H1 (cell line): ENCODE measurements at regions not wholly inside any gene's neighbourhood (a gene's known extent, or its start where the extent isn't known, plus 50 kb on each side); places are given as distances from the start of the nearest gene placed in this dataset.
A peak's percentile ranks its signal among the peaks of the same experiment; 100 is the strongest.

Experiments
- CTCF ChIA-PET: fragments of 300-600 bp; sonication (Branson Sonifier 250); formaldehyde crosslinking; loops from one replicate; lab custom pipeline; 2021; ENCODE audit not compliant: partially characterized antibody; lab: Charles Lee
- POLR2A ChIA-PET: fragments of 300-600 bp; sonication (Branson Sonifier 250); formaldehyde crosslinking; loops from one replicate; lab custom pipeline; 2021; ENCODE audit warnings: inconsistent platforms; ENCODE audit not compliant: partially characterized antibody; lab: Charles Lee
- DNase-seq, 2 experiments: peaks; one replicate each; pipeline versions ENCODE4 v3.0.0 to v3.0.0-alpha.2; 2010 to 2022; ENCODE audit warnings: low spot score in 2 of 2, low read depth in 1 of 2, mixed read lengths in 1 of 2
- FAIRE-seq: peaks from 2 replicates; lab custom pipeline; 2011; peaks lifted over from hg19 to GRCh38; lab: Jason Lieb, UNC
- H2AFZ ChIP-seq: 2 replicates; pipeline ENCODE4 v1.8.1; 2012; ENCODE audit warnings: low read length, inconsistent platforms
- H2AK5ac ChIP-seq: 2 replicates; pipeline ENCODE4 v1.6.1; 2013; ENCODE audit warnings: low read depth, low read length
- H2BK120ac ChIP-seq: replicated peaks from 2 replicates; pipeline ENCODE3; 2013; ENCODE audit warnings: low read depth, low read length, inconsistent platforms
- H2BK12ac ChIP-seq: 2 replicates; pipeline ENCODE4 v1.6.1; 2013; ENCODE audit warnings: low read depth, low read length
- H2BK15ac ChIP-seq: 2 replicates; pipeline ENCODE4 v1.6.1; 2013; ENCODE audit warnings: low read length
- H2BK20ac ChIP-seq: 2 replicates; pipeline ENCODE4 v1.6.1; 2013; ENCODE audit warnings: low read length
- H2BK5ac ChIP-seq: 2 replicates; pipeline ENCODE4 v1.6.1; 2013; ENCODE audit warnings: low read depth, low read length
- H3K14ac ChIP-seq: 2 replicates; pipeline ENCODE4 v1.6.1; 2013; ENCODE audit warnings: inconsistent platforms; ENCODE audit not compliant: insufficient read length
- H3K18ac ChIP-seq: 2 replicates; pipeline ENCODE4 v1.6.1; 2013; ENCODE audit warnings: low read length; ENCODE audit errors: extremely low read depth
- H3K23ac ChIP-seq: 2 replicates; pipeline ENCODE4 v1.6.1; 2013; ENCODE audit warnings: inconsistent platforms; ENCODE audit not compliant: insufficient read length
- H3K23me2 ChIP-seq: 2 replicates; pipeline ENCODE4 v1.6.1; 2013; ENCODE audit warnings: low read depth, low read length
- H3K27ac ChIP-seq: 2 replicates; pipeline ENCODE4 v1.6.1; 2011; ENCODE audit warnings: low read depth, low read length, inconsistent platforms
- H3K27me3 ChIP-seq, 4 experiments: replicated peaks in 1 of 4; 1 replicate in 1 of 4; 2 replicates in 3 of 4; pipeline versions ENCODE4 v1.6.1 to v1.8.1; 2011 to 2013; ENCODE audit warnings: low read length in 3 of 4, mild to moderate bottlenecking in 3 of 4, inconsistent platforms in 2 of 4, mixed read lengths in 2 of 4, moderate library complexity in 1 of 4; ENCODE audit not compliant: control insufficient read depth in 3 of 4, insufficient read depth in 3 of 4; ENCODE audit errors: extremely low read depth in 1 of 4
- H3K36me3 ChIP-seq, 4 experiments: 2 replicates each; pipeline versions ENCODE4 v1.6.1 to v1.8.1; 2011 to 2013; ENCODE audit warnings: mild to moderate bottlenecking in 4 of 4, low read length in 3 of 4, moderate library complexity in 2 of 4, control low read depth in 1 of 4, inconsistent platforms in 1 of 4; ENCODE audit not compliant: insufficient read depth in 4 of 4, control insufficient read depth in 2 of 4
- H3K4ac ChIP-seq: replicated peaks from 2 replicates; pipeline ENCODE3; 2013; ENCODE audit warnings: low read length, low read depth, mixed read lengths, inconsistent platforms; ENCODE audit not compliant: insufficient read length
- H3K4me1 ChIP-seq, 4 experiments: replicated peaks in 1 of 4; 1 replicate in 1 of 4; 2 replicates in 3 of 4; pipeline versions ENCODE4 v1.6.1 to v1.8.1; 2011 to 2013; ENCODE audit warnings: low read length in 3 of 4, inconsistent platforms in 2 of 4, mixed read lengths in 1 of 4; ENCODE audit not compliant: insufficient read depth in 4 of 4, control insufficient read depth in 3 of 4
- H3K4me2 ChIP-seq, 2 experiments: 2 replicates each; pipeline versions ENCODE4 v1.6.1 to v1.8.1; 2011 to 2013; ENCODE audit warnings: low read depth in 2 of 2, low read length in 2 of 2, control low read depth in 1 of 2, inconsistent platforms in 1 of 2, mild to moderate bottlenecking in 1 of 2; ENCODE audit not compliant: insufficient read depth in 1 of 2
- H3K4me3 ChIP-seq, 4 experiments: fragments of 200-600, 300-600 bp in 1 of 4; sonication (generic), shearing (Covaris generic), sonication (Bioruptor Twin) in 1 of 4; 2 replicates each; pipeline versions ENCODE4 v1.5.1 to v1.8.1; 2011 to 2016; ENCODE audit warnings: low read length in 4 of 4, low read depth in 3 of 4, control low read depth in 2 of 4, inconsistent platforms in 2 of 4, mild to moderate bottlenecking in 2 of 4, mixed read lengths in 1 of 4, moderate library complexity in 1 of 4; ENCODE audit not compliant: insufficient read depth in 2 of 4; ENCODE audit errors: extremely low read depth in 1 of 4
- H3K56ac ChIP-seq: replicated peaks from 2 replicates; pipeline ENCODE3; 2013; ENCODE audit warnings: low read depth, mild to moderate bottlenecking, mixed read lengths, low read length, inconsistent platforms; ENCODE audit not compliant: insufficient read length
- H3K79me1 ChIP-seq: 2 replicates; pipeline ENCODE4 v1.6.1; 2013; ENCODE audit warnings: low read depth, low read length, control low read depth
- H3K79me2 ChIP-seq, 2 experiments: 2 replicates each; pipeline versions ENCODE4 v1.6.1 to v1.8.1; 2012 to 2013; ENCODE audit warnings: low read length in 2 of 2, mild to moderate bottlenecking in 2 of 2, inconsistent platforms in 1 of 2; ENCODE audit not compliant: insufficient read depth in 2 of 2, control insufficient read depth in 1 of 2
- H3K9ac ChIP-seq, 4 experiments: replicated peaks in 1 of 4; 1 replicate in 1 of 4; 2 replicates in 3 of 4; pipeline versions ENCODE4 v1.6.1 to v1.8.1; 2011 to 2013; ENCODE audit warnings: low read depth in 3 of 4, low read length in 3 of 4, control low read depth in 2 of 4, mild to moderate bottlenecking in 2 of 4, moderate library complexity in 2 of 4, inconsistent platforms in 1 of 4; ENCODE audit errors: extremely low read depth in 1 of 4
- H3K9me3 ChIP-seq, 2 experiments: 2 replicates each; pipeline versions ENCODE4 v1.6.1 to v1.8.1; 2012 to 2013; ENCODE audit warnings: mild to moderate bottlenecking in 2 of 2, moderate library complexity in 2 of 2, control low read depth in 1 of 2, inconsistent platforms in 1 of 2, low read depth in 1 of 2, low read length in 1 of 2, mixed read lengths in 1 of 2; ENCODE audit not compliant: insufficient read depth in 2 of 2
- H4K20me1 ChIP-seq, 2 experiments: replicated peaks in 1 of 2; 2 replicates each; pipeline versions ENCODE3 to v1.8.1; 2011 to 2013; ENCODE audit warnings: inconsistent platforms in 2 of 2, low read length in 2 of 2, mild to moderate bottlenecking in 1 of 2; ENCODE audit not compliant: insufficient read depth in 2 of 2, control insufficient read depth in 1 of 2
- H4K5ac ChIP-seq: 2 replicates; pipeline ENCODE4 v1.6.1; 2013; ENCODE audit warnings: low read length, low read depth, mixed read lengths, inconsistent platforms; ENCODE audit not compliant: insufficient read length
- H4K8ac ChIP-seq: 2 replicates; pipeline ENCODE4 v1.8.0; 2013; ENCODE audit warnings: mild to moderate bottlenecking, moderate library complexity, low read length, inconsistent platforms; ENCODE audit not compliant: insufficient read depth; ENCODE audit errors: extremely low read depth
- H4K91ac ChIP-seq: replicated peaks from 2 replicates; pipeline ENCODE3; 2013; ENCODE audit warnings: low read length, mixed read lengths, inconsistent platforms; ENCODE audit not compliant: insufficient read length
- CHD2 ChIP-seq: IDR thresholded peaks from 2 replicates; pipeline ENCODE4 v1.6.1; 2012; ENCODE audit warnings: low read length, improper control_type of control experiment
- SUZ12 ChIP-seq: fragments of 200-600 bp; sonication (generic); IDR thresholded peaks from 2 replicates; pipeline ENCODE4 v1.6.1; 2012; ENCODE audit warnings: mild to moderate bottlenecking, inconsistent platforms, low read length, moderate library complexity, mixed read lengths
- WGBS, 2 experiments: shearing (Covaris generic) in 1 of 2; methylation state at CpG; one replicate each; pipeline versions ENCODE4 v1.1.6 to v1.1.7; 2013 to 2015; ENCODE audit warnings: low lambda C conversion rate in 2 of 2, mixed read lengths in 2 of 2, inconsistent platforms in 1 of 2, low coverage in 1 of 2, missing lambda C conversion rate in 1 of 2; ENCODE audit not compliant: insufficient replicate concordance in 2 of 2, insufficient coverage in 1 of 2, insufficient read length in 1 of 2; ENCODE audit errors: extremely low coverage in 1 of 2, missing lambda C conversion rate in 1 of 2; 5-methylcytosine and 5-hydroxymethylcytosine counted together

DNA sequence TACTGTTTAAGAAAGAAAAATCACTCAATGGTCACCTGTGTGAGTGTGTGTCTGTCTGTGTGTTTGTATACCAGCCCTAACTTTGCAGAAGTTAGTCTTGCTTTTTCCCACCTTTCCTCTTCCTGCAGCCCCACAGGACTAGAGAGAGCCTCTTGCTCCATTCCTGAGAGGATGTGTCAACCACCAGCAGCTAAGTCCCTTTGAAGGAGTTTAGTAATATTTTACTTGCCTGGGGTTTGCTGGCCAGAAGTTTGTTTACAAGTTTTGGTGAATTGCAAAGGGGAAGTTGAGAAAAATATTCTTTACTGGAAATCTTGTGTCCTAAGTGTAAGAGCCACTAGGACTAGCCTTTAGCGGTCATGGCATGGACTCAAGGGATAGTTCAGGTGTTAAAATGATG lies 316.2 kb downstream of the BRINP1 start:
- Histone ChIP-seq H4K8ac (no peak overlapping the region), H3K18ac (peak overlapping the region; percentile 33; the same call in 1 of the 2 replicates), H2AK5ac (no peak overlapping the region), H4K5ac (no peak overlapping the region), H3K79me2 (no peaks in the 10 kb centered on the region), H4K91ac (no peak overlapping the region), H3K4me3 (no peak overlapping the region), H3K79me1 (no peaks in the 10 kb centered on the region), H3K9ac (no peak overlapping the region), H2BK120ac (no peak overlapping the region), H3K9me3 (no peaks in the 10 kb centered on the region), H2AFZ (peak overlapping the region; percentile 87), H3K56ac (no peak overlapping the region), H3K36me3 (no peaks in the 10 kb centered on the region), H2BK5ac (no peak overlapping the region), H4K20me1 (no peaks in the 10 kb centered on the region), H3K14ac (no peak overlapping the region), H2BK12ac (no peak overlapping the region), H3K4ac (no peak overlapping the region), H2BK20ac (no peak overlapping the region), H3K27me3 (no peaks in the 10 kb centered on the region), H3K4me1 (peaks cover 0 to 9% (median under 1%) of the 10 kb centered on the region in 4 experiments; a peak in 2 of 7 replicates), H2BK15ac (no peak overlapping the region), H3K23me2 (no peaks in the 10 kb centered on the region), H3K27ac (no peak overlapping the region), H3K23ac (no peak overlapping the region), H3K4me2 (no peak overlapping the region)
- POLR2A ChIA-PET = no interaction called here
- CTCF ChIA-PET = no interaction called here
- FAIRE-seq (no peak), DNase-seq (no peak)
- WGBS, 2 experiments = 95% methylated on average over 1 of the region's 1 CpG; no CpG with 5 or more reads in 1 of the 2 experiments
- TF ChIP-seq SUZ12 (no peak), CHD2 (no peak)
